ENCODE measurements at regions not wholly inside any gene's neighbourhood (a gene's known extent, or its start where the extent isn't known, plus 50 kb on each side); places are given as distances from the start of the nearest gene placed in this dataset.

DNA sequence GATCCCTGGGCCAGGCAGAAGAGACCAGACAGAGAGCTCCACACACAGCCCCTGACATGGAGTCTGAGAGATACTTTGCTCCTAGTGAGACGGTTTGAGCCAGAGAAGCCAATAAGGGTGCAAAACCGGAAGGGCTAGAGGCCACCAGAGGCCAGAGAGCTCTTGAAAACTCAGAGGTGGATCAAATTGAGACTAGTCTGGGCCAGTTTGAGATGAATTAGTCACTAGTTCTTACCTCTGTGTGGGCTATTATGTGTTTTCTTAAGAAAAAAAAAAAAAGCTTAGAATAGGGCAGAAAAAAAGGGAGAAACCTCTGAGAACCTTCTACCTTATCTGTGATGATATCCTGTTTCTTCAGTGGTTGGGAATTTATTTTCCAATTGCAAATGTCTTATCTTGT lies 110.4 kb upstream of the EDNRA start:
- DNase-seq, result no peak

DNA sequence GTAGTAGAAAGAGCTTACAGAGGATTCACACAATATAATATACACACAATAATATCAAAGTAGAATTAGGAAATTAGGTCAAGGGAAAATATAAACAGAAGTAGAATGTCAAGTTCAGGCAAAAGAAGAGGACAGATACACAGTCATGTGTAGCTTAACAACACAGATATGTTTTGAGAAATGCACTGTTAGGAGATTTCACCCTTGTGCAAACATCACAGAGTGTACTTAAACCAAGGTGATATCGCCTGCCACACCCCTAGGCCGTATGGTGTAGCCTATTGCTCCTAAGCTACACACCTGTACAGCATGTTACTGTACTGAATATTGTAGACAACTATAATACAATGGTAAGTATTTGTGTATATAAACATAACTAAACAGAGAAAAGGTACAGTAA lies 110.0 kb upstream of the EDNRA start:
- no peak for DNase-seq

- peak; percentile 73 for DNase-seq
These were observed 109.2 kb upstream of the EDNRA start for GRCh38 chr4:147371661-147372060.

- DNase-seq, result no peak
These were observed 102.1 kb upstream of the EDNRA start for GRCh38 chr4:147378780-147379179.

- no peak for DNase-seq
These were observed 99.1 kb upstream of the EDNRA start for GRCh38 chr4:147381749-147382148.

- peak; percentile 42 for DNase-seq
These were observed 92.9 kb upstream of the EDNRA start for GRCh38 chr4:147388018-147388417.

DNA sequence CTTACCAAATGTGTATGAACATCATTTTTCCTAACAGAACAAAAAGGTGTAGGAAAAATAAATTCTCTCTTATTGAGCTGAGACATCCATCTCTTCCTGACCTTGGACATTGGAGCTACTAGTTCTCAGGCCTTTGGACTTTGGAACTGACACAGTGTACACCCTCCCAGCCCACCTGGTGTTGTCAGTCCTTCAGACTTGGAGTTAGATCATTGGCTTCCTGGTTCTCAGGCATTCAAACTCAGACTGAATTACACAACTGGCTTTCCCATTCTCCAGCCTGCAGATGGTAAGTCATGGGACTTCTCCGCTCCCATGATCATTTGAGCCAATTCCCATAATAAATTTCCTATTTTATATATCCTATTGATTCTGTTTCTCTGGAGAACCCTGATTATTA lies 84.8 kb upstream of the EDNRA start:
- DNase-seq, result no peak

DNA sequence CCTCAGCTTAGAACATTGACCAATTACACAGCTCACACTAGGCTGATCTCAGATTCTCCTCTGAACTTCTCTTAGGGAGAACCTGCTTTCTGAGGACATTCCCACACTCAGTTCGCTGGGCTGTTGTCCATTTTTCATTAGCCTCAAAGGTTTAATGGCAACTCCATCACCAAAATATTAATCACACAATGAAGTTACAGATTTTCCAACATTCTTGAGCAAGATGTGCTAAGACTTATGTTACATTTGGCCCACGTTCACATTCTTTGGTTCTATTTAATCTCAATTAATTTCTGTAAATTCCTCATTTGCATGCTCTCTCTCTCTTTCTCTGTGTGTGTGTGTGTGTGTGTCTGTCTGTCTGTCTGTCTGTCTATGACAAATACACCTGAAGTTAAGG lies 82.3 kb upstream of the EDNRA start:
- DNase-seq, result no peak

GRCh38 chr4:147400721-147401120 lies 80.2 kb upstream of the EDNRA start:
- no peak for DNase-seq

DNA sequence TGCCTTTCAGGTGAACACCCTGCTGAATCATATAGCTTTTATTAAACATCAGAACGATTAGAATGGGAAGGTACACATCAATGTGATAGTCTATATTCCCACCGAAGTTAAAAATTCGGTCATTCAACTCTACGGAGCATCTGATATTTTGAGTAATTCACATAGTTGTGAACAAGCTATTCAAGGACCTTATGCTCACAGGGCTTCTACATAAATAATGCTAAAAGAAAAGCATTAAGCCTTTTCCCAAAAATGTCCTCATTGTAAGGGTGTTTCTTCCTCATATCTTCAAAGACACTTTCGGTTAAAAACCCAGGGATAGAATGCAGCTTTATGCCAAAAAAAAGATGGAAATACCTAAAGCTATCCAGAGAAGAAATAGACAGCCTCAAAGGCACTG lies 79.7 kb upstream of the EDNRA start:
- no peak for DNase-seq

DNA sequence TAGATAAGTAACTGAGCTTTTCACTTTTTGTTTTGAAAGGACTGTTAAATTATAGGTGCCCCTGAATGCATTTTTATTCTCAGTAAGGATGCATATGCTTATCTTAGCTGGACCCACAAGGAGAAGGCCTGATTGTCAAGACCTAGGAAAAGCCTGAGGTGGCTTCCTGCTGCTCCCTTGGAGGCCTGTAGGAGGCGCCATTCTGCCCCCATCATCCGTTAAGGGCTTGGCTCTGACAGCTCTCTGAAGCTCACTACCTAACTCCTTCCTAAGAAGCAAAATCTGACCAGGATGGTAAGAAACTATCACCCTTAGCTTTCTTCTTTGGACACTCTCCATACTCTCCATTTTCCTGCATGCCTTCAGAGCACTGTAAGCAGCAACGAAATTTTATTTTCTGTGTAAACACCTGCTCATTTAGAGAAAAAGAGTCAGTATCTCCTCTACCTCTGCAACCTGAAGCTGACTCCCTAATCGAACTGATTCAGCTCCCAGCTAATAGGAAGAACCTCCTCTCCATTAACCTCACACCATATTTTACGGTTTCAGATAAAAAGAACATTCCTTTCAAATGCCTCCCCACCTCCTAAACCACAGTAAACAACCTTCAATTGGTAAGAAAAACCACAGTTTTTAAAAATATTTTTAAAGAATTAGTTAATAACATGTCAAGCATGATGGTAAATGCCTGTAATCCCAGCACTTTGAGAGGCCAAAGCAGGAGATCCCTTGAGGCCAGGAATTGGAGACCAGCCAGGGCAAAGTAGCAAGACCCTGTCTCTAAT lies 73.4 kb upstream of the EDNRA start:
- DNase-seq, result peak; percentile 10

- peak; percentile 3 for DNase-seq
These were observed 72.7 kb upstream of the EDNRA start for GRCh38 chr4:147408189-147408588.

GRCh38 chr4:147409350-147409749 lies 71.5 kb upstream of the EDNRA start:
- DNase-seq, result no peak

- no peak for DNase-seq
These were observed 62.7 kb upstream of the EDNRA start for GRCh38 chr4:147418226-147418625.

DNA sequence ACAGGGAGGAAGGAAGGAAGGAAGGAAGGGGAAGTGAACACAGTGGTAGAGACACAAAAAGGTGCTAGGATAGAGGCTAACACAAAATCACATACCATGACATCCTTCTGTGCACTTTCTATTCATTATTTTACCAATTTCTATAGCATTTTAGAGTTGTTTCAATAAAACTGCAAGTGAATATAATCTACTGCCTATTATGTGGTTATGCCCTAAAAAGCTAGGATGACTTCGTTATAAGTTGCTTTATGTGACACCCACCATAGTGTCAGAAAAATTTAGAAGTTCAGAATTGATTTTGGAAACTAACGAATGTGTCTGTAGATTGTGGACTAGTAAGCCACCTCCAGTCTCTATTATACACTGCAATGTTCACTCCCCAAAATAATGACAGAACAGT lies 59.4 kb upstream of the EDNRA start:
- DNase-seq, result no peak

DNA sequence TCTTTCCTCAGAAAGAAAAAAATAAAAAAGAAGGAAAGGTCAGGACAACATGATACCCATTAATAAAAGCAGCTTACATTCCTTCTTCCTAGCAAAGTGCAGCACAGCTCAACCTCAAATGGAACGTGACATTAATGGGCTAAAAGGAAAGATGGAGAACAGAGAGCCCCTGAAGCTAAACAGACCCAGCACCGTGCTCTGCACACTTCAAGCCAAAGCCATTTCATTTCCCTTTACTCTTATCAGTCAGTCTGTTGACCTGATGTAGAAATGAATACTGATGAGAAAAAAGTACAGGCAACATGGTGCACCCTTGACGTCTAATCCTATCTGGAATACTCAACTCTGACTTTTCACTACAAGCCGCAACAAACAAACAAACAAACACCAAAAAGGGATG lies 57.7 kb upstream of the EDNRA start:
- no peak for DNase-seq

GRCh38 chr4:147425019-147425418 lies 55.9 kb upstream of the EDNRA start:
- no peak for DNase-seq

GRCh38 chr4:147428583-147428982 lies 52.3 kb upstream of the EDNRA start:
- DNase-seq, result no peak

GRCh38 chr4:147430111-147430510 lies 50.8 kb upstream of the EDNRA start:
- DNase-seq, result no peak

Data from EL (cell line).